Progenitor cell of endocrine pancreas (in vitro differentiated cells): ENCODE measurements at regions not wholly inside any gene's neighbourhood (a gene's known extent, or its start where the extent isn't known, plus 50 kb on each side); places are given as distances from the start of the nearest gene placed in this dataset.

Source experiments
- DNase-seq: peaks from one replicate; pipeline ENCODE4 v3.0.0; 2021; ENCODE audit warnings: low spot score; ENCODE audit not compliant: unreplicated experiment
- H3K27ac Mint-ChIP-seq: 2 replicates; pipeline ENCODE4 v1.8.0; 2021; ENCODE audit warnings: mild to moderate bottlenecking, moderate library complexity, mixed read lengths
- H3K27me3 Mint-ChIP-seq: 2 replicates; pipeline ENCODE4 v1.8.0; 2021; ENCODE audit warnings: mixed read lengths
- H3K36me3 Mint-ChIP-seq: 2 replicates; pipeline ENCODE4 v1.8.0; 2022; ENCODE audit warnings: mixed read lengths; ENCODE audit not compliant: insufficient read depth
- H3K4me1 Mint-ChIP-seq: 2 replicates; pipeline ENCODE4 v1.8.0; 2021; ENCODE audit warnings: low read depth, mixed read lengths
- H3K4me3 Mint-ChIP-seq: 2 replicates; pipeline ENCODE4 v1.8.0; 2021; ENCODE audit warnings: low read depth, mild to moderate bottlenecking, moderate library complexity, mixed read lengths
- H3K9me3 Mint-ChIP-seq: 2 replicates; pipeline ENCODE4 v1.8.0; 2021; ENCODE audit warnings: low read depth, mixed read lengths
- CTCF ChIP-seq: fragments of 200-600 bp; sonication (generic); IDR thresholded peaks from one replicate; pipeline ENCODE4 v1.5.0; 2021; ENCODE audit warnings: antibody characterized with exemption, mild to moderate bottlenecking; ENCODE audit not compliant: unreplicated experiment

- H3K4me1 Mint-ChIP-seq, result no peaks in the 10 kb centered on the region
- TF ChIP-seq CTCF, result no peak
- peaks cover 3% of the 10 kb centered on the region for H3K36me3 Mint-ChIP-seq
- no peaks in the 10 kb centered on the region for H3K27me3 Mint-ChIP-seq
- no peak overlapping the region for H3K4me3 Mint-ChIP-seq
- no peak for DNase-seq
- peaks cover 15% of the 10 kb centered on the region for H3K9me3 Mint-ChIP-seq
- no peak overlapping the region for H3K27ac Mint-ChIP-seq
Observed at GRCh38 chr1:218735436-218736032, 390.4 kb downstream of the TGFB2 start.

- no peak for DNase-seq
- no peak overlapping the region for H3K27ac Mint-ChIP-seq
- peaks cover 2% of the 10 kb centered on the region for H3K4me1 Mint-ChIP-seq
- H3K9me3 Mint-ChIP-seq, result peaks cover 10% of the 10 kb centered on the region
- no peaks in the 10 kb centered on the region for H3K27me3 Mint-ChIP-seq
- H3K4me3 Mint-ChIP-seq, result no peak overlapping the region
- TF ChIP-seq CTCF, result no peak
- H3K36me3 Mint-ChIP-seq, result no peaks in the 10 kb centered on the region
Observed at GRCh38 chr1:218739426-218739825, 394.3 kb downstream of the TGFB2 start.

GRCh38 chr1:218741852-218742251 is 396.7 kb downstream of the TGFB2 start:
- H3K36me3 Mint-ChIP-seq, result no peaks in the 10 kb centered on the region
- H3K4me3 Mint-ChIP-seq, result no peak overlapping the region
- DNase-seq, result no peak
- H3K27ac Mint-ChIP-seq, result no peak overlapping the region
- H3K9me3 Mint-ChIP-seq, result peaks cover 21% of the 10 kb centered on the region
- H3K27me3 Mint-ChIP-seq, result no peaks in the 10 kb centered on the region
- H3K4me1 Mint-ChIP-seq, result peaks cover 2% of the 10 kb centered on the region
- TF ChIP-seq CTCF, result no peak

- Mint-ChIP-seq H3K27ac (no peak overlapping the region), H3K4me1 (peaks cover 2% of the 10 kb centered on the region), H3K4me3 (no peak overlapping the region), H3K36me3 (no peaks in the 10 kb centered on the region), H3K27me3 (no peaks in the 10 kb centered on the region), H3K9me3 (peaks cover 21% of the 10 kb centered on the region)
- no peak for DNase-seq
- no peak for TF ChIP-seq CTCF
Observed at GRCh38 chr1:218742467-218743262, 397.5 kb downstream of the TGFB2 start.

- Mint-ChIP-seq H3K27me3 (no peaks in the 10 kb centered on the region), H3K27ac (no peak overlapping the region), H3K9me3 (peaks cover 34% of the 10 kb centered on the region), H3K4me3 (no peak overlapping the region), H3K4me1 (peaks cover 2% of the 10 kb centered on the region), H3K36me3 (no peaks in the 10 kb centered on the region)
- no peak for DNase-seq
- no peak for TF ChIP-seq CTCF
Observed at GRCh38 chr1:218743861-218744505, 398.8 kb downstream of the TGFB2 start.
